GM18868 (cell line): ENCODE measurements at regions not wholly inside any gene's neighbourhood (a gene's known extent, or its start where the extent isn't known, plus 50 kb on each side); places are given as distances from the start of the nearest gene placed in this dataset.
"Not testable (repeated sequence)": the region's sequence is repeated elsewhere in the genome, so short reads cannot be mapped to it uniquely, and the experiment has no call there.

ENCODE experiments used
- ATAC-seq: cut with Tn5 transposase; IDR thresholded peaks from one replicate; pipeline ENCODE4 v1.9.1; 2021; ENCODE audit warnings: mild to moderate bottlenecking, moderate library complexity; ENCODE audit not compliant: unreplicated experiment

- no peak for ATAC-seq
Observed at GRCh38 chr2:207438414-207439126, 91.2 kb upstream of the CREB1 start.

DNA sequence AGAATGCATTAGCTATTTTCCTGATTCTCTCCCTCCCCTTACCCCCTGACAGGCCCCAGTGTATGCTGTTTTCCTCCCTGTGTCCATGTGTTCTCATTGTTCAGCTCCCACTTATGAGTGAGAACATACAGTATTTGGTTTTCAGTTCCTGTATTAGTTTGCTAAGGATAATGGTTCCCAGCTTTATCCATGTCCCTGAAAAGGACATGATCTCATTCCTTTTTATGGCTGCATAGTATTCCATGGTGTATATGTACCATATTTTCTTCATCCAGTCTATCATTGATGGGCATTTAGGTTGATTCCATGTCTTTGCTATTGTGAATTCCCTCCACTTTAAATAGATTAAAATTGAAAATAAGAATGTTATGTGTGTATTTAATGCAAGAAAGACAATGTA lies 89.9 kb upstream of the CREB1 start:
- not testable (repeated sequence) for ATAC-seq

- no peak for ATAC-seq
Observed at GRCh38 chr2:207444756-207445155, 85.0 kb upstream of the CREB1 start.

DNA sequence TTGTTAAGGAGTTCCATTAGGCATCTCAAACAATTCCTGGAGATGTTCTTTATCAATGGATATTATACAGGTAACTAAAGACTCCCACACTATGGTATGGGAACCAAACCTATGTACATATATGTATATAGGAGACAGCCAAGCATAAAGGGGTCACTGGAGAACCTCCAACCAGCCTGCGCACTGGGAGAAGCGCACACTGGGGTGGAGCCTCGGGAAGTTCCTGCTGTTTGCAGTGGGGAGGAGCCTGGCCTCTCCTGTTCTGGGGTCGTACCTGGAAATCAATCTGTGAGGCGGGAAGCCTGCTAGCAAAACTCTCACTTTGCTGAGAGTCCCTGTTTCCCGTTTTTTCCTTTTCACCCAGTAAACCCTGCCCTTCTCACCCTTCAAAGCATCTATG lies 83.1 kb upstream of the CREB1 start:
- ATAC-seq, result no peak

DNA sequence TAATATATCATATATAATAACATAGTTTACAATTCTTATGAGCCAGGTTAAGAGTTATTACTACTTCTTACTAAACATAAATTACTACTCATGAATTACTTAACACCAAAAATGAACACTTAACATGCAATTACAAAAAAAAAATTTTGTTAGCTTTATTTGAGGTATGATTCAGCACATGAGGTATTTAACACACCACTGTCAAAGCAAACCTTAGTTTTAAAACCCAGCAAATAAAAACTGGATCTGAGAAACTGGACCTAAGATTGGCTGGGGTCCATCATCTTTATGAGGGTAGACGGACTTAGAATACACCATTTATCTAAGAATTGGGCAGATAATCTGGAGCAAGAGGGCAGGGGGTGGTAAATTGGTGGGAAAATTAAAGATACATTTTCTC lies 81.8 kb upstream of the CREB1 start:
- ATAC-seq, result no peak

GRCh38 chr2:207449642-207450165 lies 80.1 kb upstream of the CREB1 start:
- no peak for ATAC-seq

- no peak for ATAC-seq
Observed at GRCh38 chr2:207450186-207450585, 79.6 kb upstream of the CREB1 start.

DNA sequence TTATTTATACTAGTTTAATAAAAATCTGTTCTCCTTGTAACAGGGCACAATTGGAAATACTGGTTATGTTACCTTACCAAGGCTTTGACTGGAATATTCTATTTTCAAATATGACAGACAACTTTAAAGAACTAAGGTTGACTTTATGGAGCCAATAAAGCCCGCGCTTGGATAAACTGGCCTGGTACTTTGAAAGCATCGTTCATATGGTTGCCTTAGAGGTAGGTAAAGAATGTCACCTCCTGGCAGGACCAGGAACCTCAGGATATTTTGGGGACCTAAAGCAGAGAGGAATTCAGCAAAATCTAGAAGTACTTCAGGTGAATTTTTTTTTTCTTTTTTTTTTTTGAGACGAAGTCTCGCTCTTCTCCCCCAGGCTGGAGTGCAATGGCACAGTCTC lies 71.2 kb upstream of the CREB1 start:
- no peak for ATAC-seq

DNA sequence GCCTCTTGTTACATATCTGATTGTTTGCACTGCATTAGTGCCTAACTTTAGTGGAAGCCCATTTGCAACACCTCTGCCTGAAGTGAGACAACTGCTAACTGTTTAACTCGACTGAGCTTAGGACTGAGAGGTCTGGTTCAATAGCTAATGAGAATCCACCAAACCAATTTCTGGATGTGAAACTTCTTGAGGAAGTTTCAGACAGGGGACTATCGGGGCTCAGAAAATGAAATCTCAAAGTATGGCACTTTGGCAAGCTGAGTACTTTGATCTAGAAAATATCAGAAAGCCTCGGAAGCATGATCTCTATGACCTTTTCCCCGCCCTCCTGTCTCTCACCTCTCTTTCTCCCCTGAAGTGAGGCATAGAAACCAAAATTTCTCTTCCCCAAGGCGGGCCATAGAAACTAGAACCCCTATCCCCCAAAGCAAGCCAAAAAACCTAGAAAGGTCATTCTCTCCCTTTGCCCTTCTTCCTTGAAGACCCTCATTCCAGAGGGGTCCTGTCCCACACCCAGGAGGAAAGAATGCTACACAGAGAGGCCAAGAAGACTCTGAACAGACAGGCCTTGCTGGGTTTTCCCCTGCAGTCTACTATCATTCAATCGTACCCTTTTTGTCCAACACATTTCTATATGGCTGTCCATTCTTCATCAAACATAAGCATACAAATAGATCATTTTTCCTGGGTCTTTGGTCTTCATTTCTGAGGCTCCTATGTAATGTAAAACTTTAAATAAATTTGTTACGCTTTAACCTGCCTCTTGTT lies 69.6 kb upstream of the CREB1 start:
- ATAC-seq, result peak; percentile 92

- ATAC-seq, result no peak
Observed at GRCh38 chr2:207463433-207463832, 66.3 kb upstream of the CREB1 start.

GRCh38 chr2:207464007-207464406 lies 65.8 kb upstream of the CREB1 start:
- no peak for ATAC-seq

- no peak for ATAC-seq
Observed at GRCh38 chr2:207465894-207466293, 63.9 kb upstream of the CREB1 start.

DNA sequence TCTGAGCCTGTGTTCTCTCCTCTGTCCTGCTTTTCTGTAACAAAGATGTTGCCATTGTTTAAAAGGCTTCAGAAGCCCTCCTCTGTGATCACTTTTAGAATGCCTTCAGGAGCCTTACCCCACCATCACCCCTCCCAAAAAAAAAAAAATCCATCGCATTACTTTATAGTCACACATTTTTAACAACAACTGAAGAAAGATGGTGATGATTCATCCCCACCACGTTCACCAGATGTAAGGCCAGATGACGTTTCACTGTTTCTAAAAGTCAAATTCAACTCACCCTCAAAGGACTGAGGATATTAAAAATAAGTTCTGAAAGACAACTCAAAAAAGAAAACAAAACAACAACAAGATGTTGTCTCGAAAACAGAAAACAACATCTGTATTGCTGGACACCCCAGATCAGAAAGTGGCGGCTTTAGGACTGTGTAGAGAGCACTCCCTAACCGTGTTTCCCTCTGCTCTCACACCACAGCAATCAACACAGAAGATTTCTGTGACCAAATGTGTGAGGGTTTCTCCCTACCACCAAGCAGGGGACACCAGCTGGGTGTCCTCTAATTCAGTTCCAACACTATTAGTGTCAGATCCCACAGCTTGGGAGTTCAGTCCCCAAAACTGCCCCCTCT lies 61.9 kb upstream of the CREB1 start:
- peak; percentile 66 for ATAC-seq

- ATAC-seq, result no peak
Observed at GRCh38 chr2:207468488-207468887, 61.3 kb upstream of the CREB1 start.

DNA sequence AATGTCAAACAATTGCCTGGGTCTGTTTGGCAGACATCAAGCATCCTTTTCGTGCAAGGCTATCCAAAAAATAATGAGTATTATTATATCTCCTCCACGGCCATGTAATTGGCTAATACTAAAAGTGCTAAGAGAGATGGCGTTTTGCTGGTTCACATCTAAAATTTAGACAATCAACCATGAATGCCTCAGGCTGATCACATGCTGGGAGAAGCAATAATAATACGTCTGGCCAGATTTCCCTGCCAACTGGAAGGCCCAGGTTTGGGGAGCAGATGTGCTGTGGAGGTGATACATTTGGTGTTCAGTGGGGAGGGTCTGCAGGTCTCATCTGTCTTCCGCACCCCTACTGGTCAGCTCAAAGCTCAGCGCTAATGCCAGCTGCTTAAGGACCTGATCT lies 60.3 kb upstream of the CREB1 start:
- no peak for ATAC-seq

- no peak for ATAC-seq
Observed at GRCh38 chr2:207469943-207470729, 59.6 kb upstream of the CREB1 start.

- no peak for ATAC-seq
Observed at GRCh38 chr2:207471261-207471660, 58.5 kb upstream of the CREB1 start.

GRCh38 chr2:207472343-207473048 lies 57.3 kb upstream of the CREB1 start:
- ATAC-seq, result no peak

GRCh38 chr2:207473049-207473930 lies 56.5 kb upstream of the CREB1 start:
- peak; percentile 87 for ATAC-seq

GRCh38 chr2:207473931-207474235 lies 55.9 kb upstream of the CREB1 start:
- ATAC-seq, result no peak
